ENCODE measurements at regions not wholly inside any gene's neighbourhood (a gene's known extent, or its start where the extent isn't known, plus 50 kb on each side); places are given as distances from the start of the nearest gene placed in this dataset.

DNA sequence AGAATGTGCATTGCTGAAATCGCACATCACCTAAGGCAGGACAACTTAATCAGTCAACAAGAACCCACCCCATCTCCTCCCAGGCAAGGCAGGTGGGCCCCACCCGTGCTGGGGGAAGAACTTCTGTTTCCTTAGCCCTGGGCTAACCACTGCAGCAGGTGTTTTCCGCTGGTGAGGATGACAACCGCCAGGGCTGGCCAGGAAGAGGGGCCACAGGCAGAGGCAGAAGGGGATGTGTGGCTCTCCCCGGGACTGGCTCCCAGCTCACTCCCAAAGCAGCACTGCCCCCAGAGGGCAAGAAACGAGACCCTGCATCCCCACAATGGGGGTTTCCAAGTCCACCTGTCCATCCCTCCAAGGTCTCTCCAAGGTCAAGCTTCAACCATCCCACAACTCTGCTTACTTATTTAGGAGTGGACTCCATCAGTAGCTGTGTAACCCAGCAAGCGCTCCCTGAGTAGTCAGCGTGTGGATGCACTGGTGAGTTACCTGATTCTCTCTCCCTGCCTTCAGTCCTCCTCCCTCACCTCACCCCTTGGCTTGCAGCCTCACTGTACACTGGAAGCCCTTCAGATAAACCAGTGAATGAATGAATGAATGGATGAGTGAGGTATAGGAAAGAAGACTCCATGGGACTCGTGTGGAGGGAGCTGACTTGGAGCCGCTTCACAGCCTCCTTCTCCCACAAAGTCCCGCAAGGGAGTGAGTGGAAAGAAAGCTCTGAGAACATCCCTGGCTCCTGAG is 168.2 kb upstream of the CST7 start:
- DNase-seq: no peak

GRCh38 chr20:24781418-24781980 is 167.6 kb upstream of the CST7 start:
- DNase-seq: peak; percentile 84

DNA sequence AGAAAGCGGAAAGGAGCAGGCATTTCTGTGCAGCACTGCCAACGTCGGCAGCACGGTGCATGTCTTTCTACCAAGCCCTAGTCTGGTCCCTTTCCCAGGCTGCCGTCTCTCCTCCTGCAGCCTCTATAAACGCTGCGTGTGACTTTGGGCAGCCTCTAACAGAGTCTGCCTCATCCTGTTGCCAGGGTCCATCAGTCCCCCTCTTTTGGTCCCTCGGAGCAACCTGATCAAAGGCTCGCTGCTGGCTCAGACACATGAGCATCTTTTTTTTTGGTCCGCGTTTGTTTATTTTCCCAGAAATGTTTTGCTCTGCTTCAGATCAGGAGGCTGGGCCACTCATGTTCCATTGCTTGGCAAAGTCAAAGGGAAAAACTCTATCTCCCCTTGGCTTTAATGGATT is 166.8 kb upstream of the CST7 start:
- DNase-seq: no peak

DNA sequence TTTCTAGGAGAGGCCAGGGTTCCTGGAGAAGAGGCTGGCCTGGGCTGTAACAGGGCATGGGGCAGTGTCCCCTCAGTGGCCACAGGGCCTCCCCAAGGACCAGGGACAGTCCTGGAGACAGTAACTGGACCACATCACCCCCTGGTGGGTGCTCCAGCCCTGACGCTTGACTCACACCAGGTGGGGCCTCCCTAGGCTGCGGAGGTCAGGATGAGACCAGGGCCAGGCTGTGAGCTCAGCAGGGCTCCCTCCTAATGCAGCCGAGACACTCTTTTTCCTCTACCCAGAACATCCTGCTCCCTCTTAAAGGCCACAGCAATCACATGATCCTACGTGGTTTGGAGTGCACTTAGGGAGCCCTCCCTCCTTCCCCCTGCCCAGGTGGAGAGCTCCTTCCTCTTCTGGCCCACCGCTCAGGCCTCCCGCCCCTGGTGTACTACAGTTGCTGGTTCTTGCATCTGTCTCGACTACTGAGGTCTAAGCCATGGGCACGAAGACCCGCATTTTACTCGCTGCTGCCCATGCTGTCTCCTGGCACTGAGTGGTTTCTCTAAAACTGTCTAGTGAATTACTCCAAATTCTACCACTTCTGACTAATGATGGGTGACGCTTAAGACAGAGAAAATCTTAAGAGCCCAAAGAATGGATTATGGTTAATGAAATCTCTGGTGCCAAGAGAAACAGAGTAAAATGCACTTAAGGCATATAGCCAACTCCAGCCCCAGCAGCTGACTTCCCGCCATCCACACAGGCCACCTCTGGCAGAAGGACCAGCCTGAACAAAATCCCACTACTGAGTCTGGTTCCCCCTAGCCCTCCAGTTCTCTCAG is 166.1 kb upstream of the CST7 start:
- peak; percentile 11 for DNase-seq

DNA sequence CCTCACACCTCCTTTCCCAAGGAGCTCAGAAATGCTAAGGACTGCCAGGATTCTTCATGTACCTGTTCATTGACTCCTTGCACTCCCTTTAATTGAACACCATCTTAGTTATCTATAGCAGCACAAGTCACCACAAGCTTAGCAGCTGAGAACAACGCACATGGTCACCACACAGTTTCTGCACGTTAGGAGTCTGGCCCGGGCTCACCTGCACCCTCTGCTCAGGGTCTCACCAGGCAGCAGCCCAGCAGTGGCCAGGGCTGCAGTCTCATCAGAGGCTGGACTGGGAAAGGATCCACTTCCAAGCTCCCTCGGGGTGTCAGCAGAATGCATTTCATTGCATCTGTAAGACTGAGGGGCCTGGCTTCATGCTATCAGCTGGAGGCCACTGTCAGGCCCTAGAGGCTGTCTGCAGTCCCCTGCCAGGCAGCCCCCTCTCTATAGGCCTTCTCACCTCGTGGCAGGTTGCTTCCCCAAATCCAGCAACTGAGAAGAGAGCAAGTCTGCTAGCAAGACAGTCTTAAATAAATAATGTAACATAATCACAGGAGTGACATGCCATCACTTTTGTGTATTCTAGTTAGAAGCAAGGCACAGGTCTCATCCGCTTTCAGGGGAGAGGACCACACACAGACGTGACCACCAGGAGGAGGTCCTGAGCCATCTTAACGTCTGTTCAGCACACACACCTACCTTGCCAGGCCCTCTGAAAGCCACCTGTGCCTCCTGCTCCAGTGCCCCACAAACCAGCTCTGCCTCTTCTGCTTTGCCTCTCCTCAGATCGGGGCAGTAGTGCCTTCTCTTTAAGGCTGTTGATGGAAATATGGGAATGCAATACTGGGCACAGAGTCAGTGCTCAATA is 165.2 kb upstream of the CST7 start:
- no peak for DNase-seq

DNA sequence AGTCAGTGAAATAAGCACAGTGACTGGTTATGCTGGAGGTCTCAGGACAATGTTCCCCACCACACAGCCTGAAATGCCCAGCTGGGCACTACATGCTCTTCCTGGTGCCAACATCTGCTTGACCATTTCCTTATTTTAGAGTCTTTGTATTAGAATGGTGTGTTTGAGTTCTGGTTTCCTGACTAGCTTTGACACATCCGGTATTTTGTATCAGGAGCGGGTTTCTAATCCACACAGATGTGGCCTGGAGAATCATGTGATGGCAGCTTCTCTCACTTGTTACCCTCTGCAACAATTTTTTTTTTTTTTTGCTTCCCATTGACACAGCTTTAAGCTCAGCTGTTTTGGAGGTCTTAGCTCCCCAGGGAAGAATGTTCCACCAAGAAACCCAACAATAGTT is 164.5 kb upstream of the CST7 start:
- DNase-seq: no peak

DNA sequence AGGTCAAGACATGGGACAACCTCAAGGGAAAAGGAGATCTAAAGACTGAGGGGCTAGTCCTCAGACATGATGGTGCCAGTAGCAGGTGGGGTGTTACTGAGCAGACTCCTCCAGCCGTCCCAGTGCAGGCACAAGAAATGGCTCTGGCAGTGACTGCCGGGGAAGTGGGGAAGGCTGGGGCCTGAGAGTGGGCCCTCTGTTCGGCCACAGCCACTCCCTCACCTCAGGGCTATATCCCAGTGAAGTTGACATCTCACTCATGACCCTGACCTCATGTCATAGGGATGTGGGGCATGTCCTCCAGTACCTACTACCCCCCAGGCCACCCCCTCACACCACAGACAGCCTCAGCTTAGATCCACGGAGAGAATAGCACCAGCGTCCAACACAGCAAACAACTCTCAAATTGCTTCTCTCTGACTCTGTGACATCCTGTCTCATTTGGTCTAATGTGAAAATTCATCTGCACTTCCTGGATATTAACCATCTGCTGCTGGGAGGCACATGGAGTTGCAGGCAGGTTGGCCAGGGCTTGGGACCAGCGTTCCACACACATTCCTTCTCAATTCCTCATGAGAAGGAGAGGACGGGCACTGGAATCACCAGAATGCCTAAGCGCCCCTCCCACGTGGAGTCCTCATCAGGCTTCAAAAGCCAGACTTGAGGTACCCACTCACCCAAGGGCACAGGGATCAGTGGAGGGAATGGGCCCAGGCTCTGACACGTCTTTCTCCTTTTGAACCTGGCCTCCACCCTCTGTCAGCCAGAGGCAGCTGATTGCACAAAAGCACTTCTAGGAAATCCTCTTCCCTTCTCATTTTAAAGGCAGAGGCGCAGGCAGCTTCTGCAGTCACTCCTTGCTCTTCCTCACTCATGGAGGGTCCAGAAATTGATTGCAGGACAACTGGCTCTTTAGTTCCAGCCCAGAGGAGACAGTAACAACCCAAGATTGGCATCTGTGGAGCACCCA is 163.6 kb upstream of the CST7 start:
- DNase-seq: peak; percentile 11

DNA sequence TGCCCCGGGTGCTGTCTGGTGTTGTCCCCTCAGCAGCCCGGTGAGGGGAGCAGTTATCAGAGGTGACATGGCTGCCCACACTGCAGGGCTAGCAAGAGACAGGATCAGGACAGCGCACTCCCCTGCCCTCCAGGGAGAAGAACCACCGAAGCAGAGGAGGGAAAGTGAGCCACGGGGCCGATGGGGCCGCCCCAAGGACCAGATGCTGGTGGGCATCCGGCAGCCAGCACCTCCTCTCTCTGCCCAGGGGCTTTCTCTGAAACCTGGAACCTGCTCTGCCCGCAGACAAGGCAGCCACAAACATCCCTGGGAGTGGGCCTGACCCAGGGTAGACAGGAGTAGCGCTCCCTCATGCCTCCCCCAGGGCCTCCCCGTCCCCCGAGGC is 163.0 kb upstream of the CST7 start:
- DNase-seq: no peak

DNA sequence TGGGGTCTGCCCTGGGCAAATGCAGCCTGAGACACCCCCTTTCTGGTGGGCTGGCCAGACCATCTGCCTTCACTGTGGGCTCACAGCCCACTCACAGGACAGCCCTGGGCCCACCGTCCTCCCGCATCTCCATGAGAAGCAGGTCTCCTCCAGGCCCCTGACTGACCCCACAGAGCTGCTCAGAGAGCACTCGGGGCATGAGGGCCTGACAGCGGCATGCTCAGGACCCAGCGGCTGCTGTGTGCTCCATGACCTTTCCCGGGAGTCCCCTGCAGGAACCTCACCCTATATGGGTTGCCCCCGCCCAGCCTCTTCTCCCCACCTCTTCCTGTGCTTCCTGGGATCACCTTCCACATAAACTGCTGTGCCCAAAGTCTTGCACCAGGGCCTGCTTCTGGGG is 162.4 kb upstream of the CST7 start:
- no peak for DNase-seq

DNA sequence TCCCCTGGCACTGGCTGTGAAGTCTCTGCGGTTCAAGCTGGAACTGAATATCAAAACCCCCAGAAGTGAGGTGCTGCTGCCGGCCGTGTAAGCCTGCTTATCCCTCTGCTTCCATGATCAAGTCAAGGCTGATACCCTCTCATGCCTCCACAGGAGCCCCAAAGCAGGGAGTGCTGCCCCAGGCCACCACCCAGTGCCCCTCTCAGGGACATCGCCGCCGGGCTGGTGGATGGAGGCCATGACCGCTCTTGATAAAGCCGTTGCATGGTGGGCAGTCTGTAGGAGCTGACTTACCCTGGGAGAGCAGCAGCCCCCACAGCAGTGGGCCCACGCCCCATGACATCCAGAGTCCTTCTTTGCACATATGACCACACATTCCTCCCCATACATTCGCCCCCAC is 162.0 kb upstream of the CST7 start:
- DNase-seq: no peak

GRCh38 chr20:24787621-24788020 is 161.4 kb upstream of the CST7 start:
- no peak for DNase-seq

DNA sequence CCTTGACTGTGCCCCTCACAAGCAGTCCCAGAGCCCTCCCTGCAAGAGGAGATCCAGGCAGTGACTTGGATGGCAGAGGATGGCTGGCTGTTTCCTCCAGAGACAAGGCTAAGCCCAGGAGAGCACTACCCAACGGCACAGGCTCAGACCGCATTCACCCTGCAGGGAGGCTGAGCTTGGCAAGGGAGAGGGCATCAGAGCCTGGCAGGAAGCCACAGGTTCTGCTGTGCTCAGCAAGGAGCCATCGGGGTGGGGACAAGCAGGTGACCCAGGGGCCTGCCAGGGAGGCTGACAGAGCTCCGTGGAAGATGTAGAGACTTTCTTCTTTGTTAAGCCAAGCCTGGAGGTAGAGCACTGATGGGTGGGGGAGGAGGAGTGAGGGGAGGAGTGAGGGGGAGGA is 159.2 kb upstream of the CST7 start:
- no peak for DNase-seq

- no peak for DNase-seq
Observed at GRCh38 chr20:24790746-24791283, 158.3 kb upstream of the CST7 start.

- DNase-seq: no peak
Observed at GRCh38 chr20:24791953-24792352, 157.1 kb upstream of the CST7 start.

GRCh38 chr20:24792641-24793495 is 156.2 kb upstream of the CST7 start:
- DNase-seq: no peak

- no peak for DNase-seq
Observed at GRCh38 chr20:24795436-24795835, 153.6 kb upstream of the CST7 start.

GRCh38 chr20:24796236-24796635 is 152.8 kb upstream of the CST7 start:
- DNase-seq: no peak

DNA sequence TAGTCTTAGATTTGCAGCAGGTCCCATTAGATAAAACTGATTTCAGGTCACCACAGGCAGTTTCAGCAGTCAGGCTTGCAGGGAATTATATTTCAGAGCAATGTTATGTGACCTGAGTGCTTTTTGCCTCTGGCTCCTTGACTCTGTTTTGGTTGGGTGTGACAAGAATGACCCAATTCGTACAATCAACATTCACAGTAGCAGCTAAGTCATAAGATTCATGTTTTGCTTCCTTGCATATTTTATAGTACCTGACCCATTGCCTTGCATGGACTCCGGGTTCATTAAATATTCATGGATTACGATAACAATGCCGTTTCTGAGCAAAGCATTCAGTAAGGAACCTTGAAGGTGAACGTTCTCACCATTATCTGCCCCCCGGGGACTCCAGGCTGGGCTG is 152.0 kb upstream of the CST7 start:
- no peak for DNase-seq

DNA sequence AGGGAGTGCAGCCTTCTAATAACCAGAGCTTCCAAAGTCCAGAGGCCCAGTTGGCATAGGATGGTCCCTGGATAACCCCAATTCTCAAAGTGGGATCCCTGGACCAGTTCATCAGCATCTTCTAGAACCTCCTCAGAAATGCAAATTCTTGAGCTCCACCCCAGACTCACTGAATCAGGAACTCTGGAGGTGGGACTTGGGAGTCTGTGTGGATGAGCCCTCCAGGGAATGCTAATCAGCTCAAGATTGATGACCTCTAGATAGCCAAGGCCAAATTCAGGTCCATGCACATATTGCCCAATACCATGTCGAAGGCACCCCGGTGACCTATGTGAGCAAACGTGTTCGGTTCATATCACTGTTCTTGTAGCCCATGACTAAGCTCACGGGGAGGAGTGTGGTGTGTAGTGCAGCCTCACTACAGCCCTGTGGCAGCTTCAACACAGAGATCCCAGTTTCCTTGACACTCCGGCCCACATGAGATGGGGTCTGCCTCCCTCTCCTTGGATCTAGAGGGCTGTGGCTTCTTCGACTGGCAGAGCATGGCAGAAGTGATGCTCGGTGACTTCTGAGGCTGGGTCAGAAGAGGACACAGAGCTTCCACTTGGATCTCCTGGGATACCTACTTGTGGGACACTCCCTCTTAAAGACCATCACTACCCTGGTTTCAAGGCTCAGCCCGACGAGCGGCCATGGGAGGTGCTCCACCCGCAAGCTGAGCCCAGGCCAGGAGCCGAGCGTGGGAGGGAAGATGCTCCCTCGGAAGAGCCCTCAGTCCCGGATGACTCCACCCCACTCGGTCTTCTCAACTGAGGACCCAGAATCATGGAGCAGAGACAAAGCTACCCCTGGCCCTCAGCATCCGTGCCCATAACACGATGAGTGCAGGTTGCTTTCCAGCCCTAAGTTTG is 151.1 kb upstream of the CST7 start:
- no peak for DNase-seq
